HG03159 (cell line): ENCODE measurements at regions not wholly inside any gene's neighbourhood (a gene's known extent, or its start where the extent isn't known, plus 50 kb on each side); places are given as distances from the start of the nearest gene placed in this dataset.

ENCODE experiments used
- ATAC-seq: cut with Tn5 transposase; IDR thresholded peaks from one replicate; pipeline ENCODE4 v1.9.1; 2021; ENCODE audit warnings: mild to moderate bottlenecking, moderate library complexity; ENCODE audit not compliant: unreplicated experiment

DNA sequence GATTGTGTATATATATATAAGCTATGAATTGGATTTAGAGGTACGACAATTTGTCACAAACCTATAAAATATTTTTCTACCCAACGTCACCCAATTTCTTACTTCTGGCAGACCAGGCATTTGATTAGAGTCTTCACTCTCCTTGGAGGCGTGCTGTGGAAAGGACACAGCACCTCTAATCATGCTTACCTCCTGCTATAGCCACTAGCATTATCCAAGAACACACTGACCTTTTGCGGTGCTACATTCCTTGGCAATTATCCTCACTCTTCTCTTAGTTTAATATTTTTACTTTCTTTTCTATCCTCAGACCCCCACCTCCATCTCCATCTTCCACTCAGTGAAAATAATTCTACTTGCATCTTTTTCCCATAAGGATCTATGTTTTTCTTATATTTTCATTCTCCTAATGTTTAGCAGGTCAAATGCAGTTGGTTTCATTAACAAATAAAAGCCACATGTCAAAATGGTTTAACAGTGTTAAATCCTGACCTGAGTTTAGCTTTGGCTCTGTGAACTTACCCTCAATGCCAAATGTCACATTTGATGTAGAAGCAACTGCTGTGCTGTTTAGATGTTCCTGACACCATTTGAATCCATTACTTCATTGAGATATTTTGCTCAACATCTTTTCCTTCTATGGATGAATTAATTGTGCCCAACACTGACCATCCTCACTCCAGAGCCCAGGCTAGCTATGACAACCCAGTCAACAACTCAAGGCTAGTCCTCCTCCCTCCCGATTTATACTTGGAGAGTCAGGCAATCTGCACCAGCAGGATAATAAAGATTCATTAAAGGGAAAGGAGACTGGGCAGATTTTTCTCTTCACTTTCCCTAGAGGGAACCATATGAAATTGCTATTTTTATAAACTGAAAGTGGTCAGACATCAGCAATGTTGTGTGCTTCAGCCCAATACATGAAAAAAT lies 240.5 kb downstream of the MREG start:
- ATAC-seq: no peak

DNA sequence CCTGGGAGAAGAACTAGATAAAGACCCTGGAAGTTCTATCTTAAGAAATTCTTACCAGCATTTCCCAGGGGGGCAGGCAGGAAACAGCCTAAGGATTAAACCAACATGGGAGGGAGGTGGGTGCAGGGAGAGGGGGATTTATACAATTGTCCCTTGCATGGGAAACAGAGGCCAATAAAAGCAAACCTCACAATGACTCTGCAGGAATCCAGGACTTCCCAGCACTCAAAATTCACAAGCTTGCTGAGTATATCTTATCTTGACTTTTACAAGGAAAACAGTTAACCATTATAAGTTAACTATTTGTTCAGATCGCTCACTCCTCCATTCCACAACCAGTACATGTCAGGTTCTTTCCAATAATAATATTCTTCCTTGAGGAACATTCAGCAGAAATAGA lies 241.3 kb downstream of the MREG start:
- no peak for ATAC-seq

DNA sequence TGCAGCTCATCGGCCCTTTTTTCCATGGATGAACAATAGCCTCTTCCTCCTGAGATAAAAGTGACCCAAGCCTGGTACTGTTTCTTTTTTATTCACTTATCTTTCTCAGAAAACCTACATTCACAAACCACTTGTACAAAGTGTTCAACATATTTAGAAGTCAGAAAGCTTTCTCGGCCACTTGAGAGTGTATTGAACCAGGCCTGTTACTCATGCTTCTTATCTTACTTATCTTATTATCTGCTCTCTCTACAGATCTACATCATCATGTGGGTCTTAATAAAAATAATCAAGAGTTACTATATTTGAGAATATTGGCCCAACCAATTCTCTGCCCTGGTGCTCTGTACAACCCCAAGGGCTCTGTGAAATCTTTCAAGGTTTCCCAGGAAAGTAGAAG lies 242.1 kb downstream of the MREG start:
- ATAC-seq: no peak

DNA sequence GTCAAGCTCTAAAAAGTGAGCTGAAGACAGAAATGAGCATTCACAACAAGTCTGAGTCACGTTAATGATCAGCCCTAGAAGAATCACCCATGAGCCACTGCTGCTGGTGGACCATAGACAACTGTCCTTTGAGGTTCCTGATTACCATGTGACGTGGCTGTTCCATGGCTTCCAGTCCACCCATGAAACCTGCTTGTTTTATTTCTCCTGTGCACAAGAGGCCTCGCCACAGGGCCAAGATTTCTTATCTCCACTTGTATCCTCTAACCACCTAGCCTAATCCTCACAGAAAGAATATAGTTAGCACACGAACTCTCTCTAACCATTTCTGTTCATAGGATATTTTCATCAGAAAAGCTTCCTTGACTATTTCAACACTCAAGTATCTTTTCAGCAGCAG lies 242.7 kb downstream of the MREG start:
- no peak for ATAC-seq

DNA sequence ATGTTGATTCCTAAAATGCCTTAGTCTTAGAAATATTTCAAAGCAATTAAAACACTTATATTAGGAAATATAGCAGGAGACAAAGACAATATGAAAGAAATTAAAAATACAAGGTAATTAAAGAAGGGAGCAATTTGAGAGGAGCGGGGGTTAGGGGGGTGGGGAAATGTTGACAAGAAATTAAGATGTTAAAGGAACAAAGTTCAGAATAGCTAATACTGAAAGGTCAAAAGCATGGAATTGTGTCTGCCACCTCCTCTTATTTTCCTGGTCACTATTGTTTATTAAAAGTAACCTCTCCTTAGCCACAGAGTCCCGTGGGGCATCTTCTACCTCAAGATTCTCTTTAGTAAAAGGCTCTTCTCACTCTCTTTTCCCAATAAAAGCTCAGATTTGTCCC lies 244.1 kb downstream of the MREG start:
- ATAC-seq: no peak

DNA sequence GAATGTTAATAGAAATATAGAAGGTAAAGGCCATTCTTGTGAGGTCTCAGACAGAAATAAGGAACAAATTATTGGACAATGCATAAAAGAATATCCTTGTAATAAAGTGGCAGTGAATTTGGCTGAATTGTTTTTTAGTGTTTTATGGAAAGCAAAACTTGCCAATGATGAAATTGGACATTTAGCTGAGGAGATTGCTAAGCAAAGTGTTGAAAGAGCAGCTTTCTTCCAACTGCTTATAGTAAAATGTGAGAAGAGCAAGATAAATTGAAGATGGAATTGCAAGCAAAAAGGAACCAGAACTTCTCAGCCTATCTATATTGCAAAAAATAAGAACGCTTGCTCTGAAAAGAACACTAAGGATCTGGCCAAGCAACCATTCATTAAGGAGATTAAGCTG lies 245.7 kb downstream of the MREG start:
- ATAC-seq: no peak

DNA sequence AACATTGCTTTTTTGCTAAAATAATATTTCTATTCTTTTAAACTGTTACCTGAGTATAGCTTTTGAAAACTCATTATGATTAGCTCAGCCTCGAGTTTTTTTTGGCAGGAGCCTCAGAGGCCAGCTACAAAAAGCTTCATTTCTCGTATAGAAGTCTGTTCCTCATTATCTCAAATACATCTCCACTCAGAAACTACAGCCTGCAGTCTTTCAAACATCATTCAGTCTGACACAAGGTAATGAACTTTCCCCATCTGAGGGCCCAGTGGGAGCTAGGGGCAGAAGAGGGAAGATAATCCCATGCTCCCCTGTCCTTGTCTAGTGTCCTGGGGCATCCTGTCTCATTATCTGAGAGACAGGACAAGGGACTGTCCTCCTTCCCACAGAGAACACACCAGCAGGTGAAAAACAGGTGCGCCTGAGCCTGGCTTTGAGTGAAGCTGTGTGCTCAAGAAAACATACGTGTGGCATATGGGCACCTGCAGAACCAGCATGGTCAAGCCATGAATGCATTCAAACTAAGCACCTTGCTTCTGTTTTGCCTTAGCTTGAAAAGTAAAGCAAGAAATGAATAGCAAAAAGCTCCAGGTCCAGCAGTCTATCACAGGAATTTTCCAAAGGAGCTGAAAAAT lies 247.5 kb downstream of the MREG start:
- no peak for ATAC-seq

DNA sequence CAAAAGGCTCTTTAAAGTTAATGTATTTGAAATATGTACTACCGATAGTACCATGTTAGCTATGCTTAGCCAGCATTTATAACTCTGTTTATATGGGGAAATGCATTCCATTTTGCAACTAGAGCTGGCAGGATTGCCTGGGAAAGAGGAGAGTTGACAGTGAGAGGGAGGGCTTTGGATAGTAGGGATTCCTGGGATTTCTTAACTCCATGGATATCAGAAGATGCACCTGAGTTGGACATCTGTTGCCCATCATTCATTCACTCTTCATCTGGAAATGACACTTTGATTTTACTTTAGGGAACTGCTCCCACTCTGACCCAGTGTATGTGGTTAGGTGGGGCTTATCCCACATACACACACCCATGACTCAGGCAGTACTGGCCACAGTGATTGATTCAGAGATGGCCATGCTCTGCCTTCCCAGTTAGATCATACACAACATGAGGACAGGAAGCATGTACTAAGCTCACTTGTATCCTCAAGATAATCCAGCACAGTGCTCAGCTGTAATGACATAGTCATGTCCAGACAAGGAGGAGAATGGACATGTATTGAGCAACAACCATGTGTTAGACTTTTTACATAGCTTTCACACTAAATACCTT lies 248.8 kb downstream of the MREG start:
- ATAC-seq: no peak

DNA sequence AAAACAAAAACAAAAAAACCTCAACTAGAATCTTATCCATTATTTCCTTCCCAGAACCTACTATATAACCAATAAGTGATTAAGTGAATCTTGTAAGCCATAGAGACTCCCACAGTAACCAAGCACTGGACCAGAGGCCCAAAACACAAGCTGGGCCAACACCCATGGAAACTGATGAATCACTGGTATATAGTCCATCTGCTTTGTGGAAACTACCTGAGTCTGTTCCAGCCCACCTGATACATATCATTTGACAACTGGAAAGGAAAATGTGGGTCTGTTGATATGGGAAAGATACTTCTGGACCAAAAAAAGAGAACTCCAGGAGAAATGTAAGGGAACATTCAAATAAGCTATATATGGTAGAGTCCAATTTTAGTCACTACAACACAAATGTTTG lies 252.8 kb downstream of the MREG start:
- ATAC-seq: no peak

DNA sequence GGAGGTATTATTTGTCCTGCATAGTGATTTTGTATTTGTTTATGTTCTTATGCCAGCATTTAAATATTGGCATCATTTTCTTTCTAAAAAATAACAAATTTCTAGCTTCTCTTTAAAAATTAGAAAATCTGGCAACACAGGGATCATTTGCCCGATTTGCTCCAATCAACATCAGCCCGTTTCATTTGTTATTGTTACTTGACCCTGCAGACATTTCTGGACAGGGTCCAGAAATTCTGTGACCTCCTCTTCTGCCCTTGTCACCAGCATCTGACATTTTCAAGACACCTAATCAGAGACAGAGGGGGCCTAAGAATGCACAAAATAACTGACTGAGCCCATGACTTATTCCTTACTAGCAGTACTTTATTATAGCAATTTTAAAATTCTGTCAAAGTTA lies 253.3 kb downstream of the MREG start:
- no peak for ATAC-seq

DNA sequence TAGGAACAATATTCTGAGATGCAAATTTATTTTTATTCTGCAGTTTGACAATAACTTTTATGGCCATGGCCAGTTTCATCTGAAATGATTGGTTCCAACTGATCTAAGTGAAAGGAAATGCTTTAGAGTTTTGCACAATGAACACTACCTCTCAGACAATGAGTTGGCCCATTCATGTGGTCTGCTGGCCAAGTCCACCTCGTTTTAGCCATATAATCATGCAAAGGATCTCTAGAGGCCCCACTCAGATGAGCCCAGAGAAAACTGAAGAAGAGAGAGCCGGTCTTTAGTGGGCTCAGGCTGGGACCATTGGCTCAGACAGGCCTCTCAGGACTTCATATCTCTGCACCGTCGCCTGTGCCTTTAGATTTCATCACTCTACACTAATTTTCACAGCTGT lies 254.7 kb downstream of the MREG start:
- ATAC-seq: no peak

DNA sequence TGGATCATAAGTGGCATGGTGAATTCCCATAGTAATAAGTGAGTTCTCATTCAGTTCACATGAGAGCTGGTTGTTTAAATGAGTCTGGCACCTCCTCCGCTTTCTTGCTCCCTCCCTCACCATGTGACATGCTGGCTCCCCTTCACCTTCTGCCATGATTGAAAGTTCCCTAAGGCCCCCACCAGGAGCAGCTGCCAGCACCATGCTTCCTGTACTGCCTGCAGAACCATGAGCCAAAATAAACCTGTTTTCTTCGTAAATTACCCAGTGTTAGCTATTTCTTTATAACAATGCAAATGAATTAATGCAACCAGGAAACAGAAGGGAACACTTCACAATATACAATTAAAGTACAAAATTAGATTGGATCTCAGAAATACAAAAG lies 257.0 kb downstream of the MREG start:
- ATAC-seq: no peak

DNA sequence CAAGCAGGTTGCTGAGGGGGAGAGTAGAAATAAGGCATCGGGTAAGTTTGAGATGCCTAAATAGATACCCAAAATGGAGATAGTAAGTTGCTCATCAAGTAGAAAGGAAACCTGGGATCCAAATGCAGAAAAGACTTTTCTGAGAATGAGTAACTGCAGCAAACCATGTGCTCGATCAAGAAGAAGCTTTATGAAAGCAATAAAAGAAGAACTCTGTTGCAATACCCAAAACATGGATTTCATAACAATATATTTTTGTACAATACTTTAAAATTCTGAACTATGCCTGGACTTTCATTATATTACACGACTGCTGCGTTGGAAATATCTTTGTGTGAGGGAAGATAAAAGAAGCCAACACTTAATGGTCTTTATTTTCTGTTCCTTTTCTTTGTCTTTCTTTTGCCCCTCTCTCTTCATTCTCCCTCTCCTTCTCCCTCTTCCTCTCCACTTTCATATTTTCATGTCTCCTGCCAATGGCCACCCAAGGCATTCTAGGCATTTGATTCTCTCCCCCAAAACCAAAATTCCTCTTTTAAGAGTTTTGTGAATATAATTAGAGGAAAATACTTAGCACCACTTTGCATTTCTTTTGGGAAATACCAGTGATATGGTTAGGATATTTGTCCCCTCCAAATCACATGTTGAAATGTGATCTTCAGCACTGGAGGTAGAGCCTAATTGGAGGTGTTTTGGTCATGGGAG lies 257.6 kb downstream of the MREG start:
- no peak for ATAC-seq

DNA sequence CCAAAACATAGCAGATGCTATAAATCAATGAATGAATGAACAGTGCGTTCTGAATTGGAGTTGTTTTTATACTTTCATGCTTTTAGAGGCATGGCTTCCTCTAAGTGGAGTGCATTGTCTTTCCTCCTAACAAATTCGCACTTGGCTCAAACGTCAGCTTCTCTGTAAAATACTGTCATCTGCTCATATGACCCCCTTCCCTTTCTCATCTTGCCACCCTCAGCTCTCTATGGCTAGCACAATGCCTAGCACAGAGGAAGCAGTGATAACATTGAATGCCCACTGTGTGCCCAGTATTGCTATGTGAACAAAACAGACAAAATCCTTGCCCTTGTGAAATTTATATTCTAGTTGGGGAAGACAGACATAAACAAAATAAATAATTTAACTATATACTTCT lies 258.8 kb downstream of the MREG start:
- ATAC-seq: no peak

DNA sequence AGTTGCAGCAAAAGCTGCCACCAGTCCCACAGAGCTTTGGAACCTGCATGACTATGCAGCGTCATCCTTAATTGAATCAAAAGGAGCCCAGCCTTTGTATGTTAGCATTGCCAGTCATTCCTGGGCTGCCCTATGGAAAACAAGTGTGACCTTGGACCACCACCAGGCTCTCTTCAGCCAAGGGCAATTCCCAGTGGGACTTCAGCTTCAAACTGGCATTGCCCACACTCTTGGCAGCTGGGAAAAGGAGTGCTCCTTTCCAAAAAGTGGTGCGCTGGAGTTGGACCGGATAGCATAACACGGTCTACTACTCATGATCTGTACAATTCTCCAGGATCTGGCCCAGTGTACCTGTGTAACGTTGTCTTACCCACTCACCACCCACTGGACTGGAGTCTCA lies 259.5 kb downstream of the MREG start:
- ATAC-seq: no peak

DNA sequence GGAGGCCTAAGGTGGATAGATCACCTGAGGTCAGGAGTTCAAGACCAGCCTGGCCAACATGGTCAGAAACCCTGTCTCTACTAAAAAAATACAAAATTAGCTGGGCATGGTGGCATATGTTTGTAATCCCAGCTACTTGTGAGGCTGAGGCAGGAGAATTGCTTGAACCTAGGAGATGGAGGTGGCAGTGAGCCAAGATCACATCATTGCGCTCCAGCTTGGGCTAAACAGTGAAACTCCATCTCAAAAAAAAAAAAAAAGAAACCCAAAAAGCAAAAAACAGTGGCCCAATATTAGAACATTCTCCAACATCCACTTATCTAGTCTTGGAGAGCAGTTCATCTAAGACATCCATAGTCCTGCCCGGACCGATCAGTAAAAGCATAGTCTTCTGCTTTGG lies 260.4 kb downstream of the MREG start:
- no peak for ATAC-seq

DNA sequence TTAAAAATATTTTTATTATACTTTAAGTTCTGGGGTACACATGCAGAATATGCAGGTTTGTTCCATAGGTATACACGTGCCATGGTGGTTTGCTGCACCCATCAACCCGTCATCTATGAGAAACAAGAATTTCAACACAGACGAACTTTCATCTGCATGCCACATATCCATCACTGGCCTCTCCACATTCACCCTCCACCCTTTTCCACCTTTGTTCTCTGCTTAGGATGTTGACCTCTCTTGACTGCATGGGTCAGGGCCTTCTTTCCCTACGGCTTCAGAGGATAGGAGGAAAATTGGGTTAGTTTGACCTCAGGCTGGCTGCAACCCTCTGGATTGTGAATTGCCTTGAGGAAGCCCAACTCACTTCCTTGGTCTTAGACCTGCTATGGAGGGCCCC lies 260.9 kb downstream of the MREG start:
- ATAC-seq: no peak

DNA sequence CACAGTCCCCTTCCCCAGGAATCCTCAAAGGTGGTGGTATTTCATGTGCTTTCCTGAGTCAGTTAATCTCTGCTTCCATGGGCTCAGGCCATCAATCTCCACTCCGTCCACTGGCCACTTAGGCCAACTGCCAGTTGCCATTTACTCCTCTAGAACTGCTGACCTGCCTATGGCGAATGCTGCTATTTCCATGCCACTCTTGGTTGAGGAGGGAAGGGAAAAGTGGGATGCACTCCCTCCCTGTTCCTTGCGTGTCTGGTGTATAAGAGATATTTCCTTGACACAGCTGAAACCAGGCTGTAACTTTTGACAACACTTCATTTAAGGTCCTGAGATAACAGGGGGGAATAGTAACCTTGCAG lies 261.5 kb downstream of the MREG start:
- ATAC-seq: no peak

DNA sequence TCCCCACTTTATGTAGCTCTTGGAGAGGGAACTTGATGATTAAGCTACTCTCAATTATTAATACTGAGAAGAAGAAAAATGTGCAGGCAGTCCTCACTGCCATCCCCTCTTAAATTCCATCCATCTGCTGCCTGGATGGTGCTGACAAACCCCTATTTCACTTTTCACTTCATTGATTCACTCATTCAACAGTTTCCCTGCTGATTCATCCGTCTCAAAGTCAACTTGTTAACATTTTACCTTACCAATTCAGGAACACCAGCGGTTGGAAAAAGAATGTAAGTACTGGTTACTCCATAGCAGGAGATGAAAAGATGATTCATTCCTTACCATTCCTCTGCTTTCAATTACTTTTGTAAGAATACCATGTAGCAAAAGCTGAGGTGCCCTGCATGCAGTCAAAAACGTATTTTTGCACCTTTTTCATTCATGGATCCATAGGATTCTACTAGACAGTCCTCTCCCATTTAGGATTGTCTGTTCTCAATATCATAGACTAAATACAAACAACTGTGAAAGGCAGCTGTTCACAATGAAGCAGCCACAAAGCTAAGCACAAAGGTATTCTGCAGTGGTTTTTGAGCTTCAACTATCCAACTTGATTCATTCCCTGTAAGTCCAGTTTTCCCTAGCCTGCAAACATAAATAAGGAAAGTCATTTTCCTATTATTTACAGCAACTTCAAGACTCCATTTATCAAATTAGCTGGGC lies 262.0 kb downstream of the MREG start:
- ATAC-seq: no peak

DNA sequence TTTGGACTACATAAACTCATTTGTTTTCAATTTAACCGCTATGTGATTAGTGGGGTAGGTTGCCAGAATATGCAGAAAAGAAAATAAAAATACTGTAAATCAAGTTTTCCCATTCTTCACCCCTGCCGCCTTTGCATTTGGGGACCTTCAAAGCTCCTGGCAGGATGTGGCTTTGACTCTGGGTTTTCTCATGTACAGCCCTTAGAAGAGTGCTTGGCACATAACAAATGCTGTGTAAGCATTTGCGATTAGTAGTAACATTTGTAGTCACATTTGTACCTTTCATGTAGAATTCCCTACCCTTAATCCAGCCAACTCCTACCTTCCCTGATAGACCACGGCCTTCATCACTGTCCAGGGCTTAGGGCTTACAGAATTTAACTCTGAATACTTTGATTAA lies 262.6 kb downstream of the MREG start:
- ATAC-seq: no peak
